ENCODE measurements at regions not wholly inside any gene's neighbourhood (a gene's known extent, or its start where the extent isn't known, plus 50 kb on each side); places are given as distances from the start of the nearest gene placed in this dataset.

DNA sequence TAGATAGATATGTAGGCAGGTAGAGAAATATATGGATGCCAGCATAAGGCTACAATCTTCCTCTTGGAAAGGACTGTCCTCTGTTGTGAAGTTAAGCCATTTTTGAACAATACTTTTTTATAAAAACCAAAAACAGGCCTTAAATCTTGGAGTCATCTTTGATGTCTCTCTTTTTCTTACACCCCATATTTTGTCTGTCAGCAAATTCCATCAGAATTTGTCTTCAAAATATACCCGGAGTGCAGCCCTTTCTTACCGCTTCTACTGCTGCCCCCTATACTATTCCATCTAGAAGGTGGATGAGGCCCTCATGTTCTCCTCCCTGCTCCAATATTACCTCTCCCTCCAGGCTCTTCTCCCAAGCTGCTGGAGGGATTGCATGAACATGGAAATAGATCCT is 326.5 kb downstream of the HAPSTR1 start:
- Histone ChIP-seq H3K9me3 (ENCODE audit: control insufficient read depth, low read length) (peaks cover 11% of the 10 kb centered on the region), H3K27me3 (ENCODE audit: control insufficient read depth, insufficient read depth, low read length, poor library complexity, severe bottlenecking) (no peaks in the 10 kb centered on the region), H3K4me3 (ENCODE audit: low read length) (no peak overlapping the region), H3K36me3 (ENCODE audit: control insufficient read depth, insufficient read depth, low read length) (no peaks in the 10 kb centered on the region), H3K4me1 (ENCODE audit: control insufficient read depth, insufficient read depth, low read length) (no peaks in the 10 kb centered on the region), H3K27ac (ENCODE audit: low read depth, low read length) (no peak overlapping the region), H3K9ac (ENCODE audit: extremely low read depth, low read length, poor library complexity, severe bottlenecking) (no peak overlapping the region)
- Mint-ChIP-seq H3K4me3 (no peak overlapping the region), H3K27ac (no peak overlapping the region), H3K4me1 (no peaks in the 10 kb centered on the region), H3K9me3 (peaks cover 16% of the 10 kb centered on the region), H3K27me3 (ENCODE audit: insufficient read depth) (peaks cover 4% of the 10 kb centered on the region), H3K36me3 (ENCODE audit: low read depth) (no peaks in the 10 kb centered on the region)
- no peak for DNase-seq
- TF ChIP-seq, protein P1, sequence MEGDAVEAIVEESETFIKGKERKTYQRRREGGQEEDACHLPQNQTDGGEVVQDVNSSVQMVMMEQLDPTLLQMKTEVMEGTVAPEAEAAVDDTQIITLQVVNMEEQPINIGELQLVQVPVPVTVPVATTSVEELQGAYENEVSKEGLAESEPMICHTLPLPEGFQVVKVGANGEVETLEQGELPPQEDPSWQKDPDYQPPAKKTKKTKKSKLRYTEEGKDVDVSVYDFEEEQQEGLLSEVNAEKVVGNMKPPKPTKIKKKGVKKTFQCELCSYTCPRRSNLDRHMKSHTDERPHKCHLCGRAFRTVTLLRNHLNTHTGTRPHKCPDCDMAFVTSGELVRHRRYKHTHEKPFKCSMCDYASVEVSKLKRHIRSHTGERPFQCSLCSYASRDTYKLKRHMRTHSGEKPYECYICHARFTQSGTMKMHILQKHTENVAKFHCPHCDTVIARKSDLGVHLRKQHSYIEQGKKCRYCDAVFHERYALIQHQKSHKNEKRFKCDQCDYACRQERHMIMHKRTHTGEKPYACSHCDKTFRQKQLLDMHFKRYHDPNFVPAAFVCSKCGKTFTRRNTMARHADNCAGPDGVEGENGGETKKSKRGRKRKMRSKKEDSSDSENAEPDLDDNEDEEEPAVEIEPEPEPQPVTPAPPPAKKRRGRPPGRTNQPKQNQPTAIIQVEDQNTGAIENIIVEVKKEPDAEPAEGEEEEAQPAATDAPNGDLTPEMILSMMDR (conservative IDR thresholded peaks at IDR 0.05), result no peak
- WGBS, 2 experiments (ENCODE audit: insufficient coverage in 1 of 2, insufficient read length in 1 of 2), result 94 to 100% methylated on average over 2 of the region's 2 CpGs

DNA sequence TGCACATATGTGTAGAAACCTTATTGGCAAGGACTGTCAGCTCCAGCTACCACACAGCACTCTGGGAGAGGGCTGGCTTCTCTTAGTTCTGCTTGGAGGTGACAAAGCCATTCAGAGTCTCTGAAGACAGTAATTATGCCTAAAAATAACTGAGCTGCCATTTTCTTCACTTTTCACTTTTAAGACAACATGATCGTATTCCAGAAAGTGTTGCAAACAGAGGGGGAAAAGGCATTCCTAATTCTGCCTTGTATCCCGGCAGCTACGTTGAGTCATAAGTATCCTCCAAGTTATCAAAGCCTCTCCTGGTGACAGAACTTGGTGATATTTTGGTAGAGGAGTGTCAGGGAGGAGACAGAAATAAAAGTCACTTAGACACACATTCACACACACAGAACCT is 327.7 kb downstream of the HAPSTR1 start:
- Mint-ChIP-seq H3K4me3 (no peak overlapping the region), H3K27ac (no peak overlapping the region), H3K4me1 (no peaks in the 10 kb centered on the region), H3K9me3 (peaks cover 16% of the 10 kb centered on the region), H3K36me3 (ENCODE audit: low read depth) (no peaks in the 10 kb centered on the region), H3K27me3 (ENCODE audit: insufficient read depth) (peaks cover 4% of the 10 kb centered on the region)
- no peak overlapping the region for H3K27ac ChIP-seq (ENCODE audit: low read depth, low read length)
- 95 to 100% methylated on average over 1 to 3 of the region's 3 CpGs for WGBS, 2 experiments (ENCODE audit: insufficient coverage in 1 of 2, insufficient read length in 1 of 2)
- no peak overlapping the region for H3K4me3 ChIP-seq (ENCODE audit: low read length)
- H3K36me3 ChIP-seq (ENCODE audit: control insufficient read depth, insufficient read depth, low read length), result no peaks in the 10 kb centered on the region
- TF ChIP-seq, protein P1 (conservative IDR thresholded peaks at IDR 0.05), result no peak
- H3K9me3 ChIP-seq (ENCODE audit: control insufficient read depth, low read length), result peaks cover 11% of the 10 kb centered on the region
- no peaks in the 10 kb centered on the region for H3K4me1 ChIP-seq (ENCODE audit: control insufficient read depth, insufficient read depth, low read length)
- no peaks in the 10 kb centered on the region for H3K27me3 ChIP-seq (ENCODE audit: control insufficient read depth, insufficient read depth, low read length, poor library complexity, severe bottlenecking)
- no peak overlapping the region for H3K9ac ChIP-seq (ENCODE audit: extremely low read depth, low read length, poor library complexity, severe bottlenecking)
- DNase-seq, result no peak

DNA sequence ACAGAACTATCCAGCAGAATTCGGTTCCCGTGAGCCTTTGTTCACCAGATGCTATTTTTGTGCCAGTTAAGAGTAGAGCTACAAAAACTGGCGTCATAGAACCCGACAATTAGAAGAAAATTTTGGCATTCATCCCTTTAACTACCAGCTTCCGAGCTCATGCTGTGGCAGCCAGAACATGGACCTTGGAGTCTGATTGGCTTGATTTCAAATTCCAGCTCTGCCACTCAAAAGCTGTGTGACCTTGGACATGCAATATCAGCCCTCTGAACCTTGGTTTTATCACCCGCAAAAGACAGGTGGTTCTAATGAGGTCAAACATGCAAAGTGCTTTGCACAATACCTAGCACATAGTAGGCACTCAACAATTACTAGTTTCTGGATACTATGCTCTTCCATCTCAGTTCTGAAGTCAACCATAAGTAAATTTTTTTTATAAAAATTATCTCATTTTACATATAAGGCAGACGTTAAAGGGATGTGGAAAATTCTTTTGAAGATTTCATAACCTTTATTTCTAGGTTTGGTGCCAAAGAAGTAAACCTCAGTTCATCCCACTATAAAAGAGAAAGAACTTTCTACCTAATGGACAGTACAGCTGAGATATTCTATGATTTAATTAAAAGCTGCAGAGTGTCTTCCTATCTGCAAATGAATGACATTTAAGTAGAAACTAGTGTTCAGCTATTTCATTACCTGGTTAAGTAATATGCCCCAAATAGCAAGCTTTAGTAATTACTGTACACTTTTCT is 331.5 kb downstream of the HAPSTR1 start:
- 92 to 93% methylated on average over 6 of the region's 7 CpGs for WGBS, 2 experiments (ENCODE audit: insufficient coverage in 1 of 2, insufficient read length in 1 of 2)
- TF ChIP-seq, protein P1 (conservative IDR thresholded peaks at IDR 0.05), result no peak
- no peak for DNase-seq
- Histone ChIP-seq H3K4me3 (ENCODE audit: low read length) (no peak overlapping the region), H3K27me3 (ENCODE audit: control insufficient read depth, insufficient read depth, low read length, poor library complexity, severe bottlenecking) (no peaks in the 10 kb centered on the region), H3K9ac (ENCODE audit: extremely low read depth, low read length, poor library complexity, severe bottlenecking) (no peak overlapping the region), H3K27ac (ENCODE audit: low read depth, low read length) (no peak overlapping the region), H3K4me1 (ENCODE audit: control insufficient read depth, insufficient read depth, low read length) (no peaks in the 10 kb centered on the region), H3K36me3 (ENCODE audit: control insufficient read depth, insufficient read depth, low read length) (no peaks in the 10 kb centered on the region), H3K9me3 (ENCODE audit: control insufficient read depth, low read length) (no peaks in the 10 kb centered on the region)
- Mint-ChIP-seq H3K27ac (no peak overlapping the region), H3K27me3 (ENCODE audit: insufficient read depth) (peaks cover 3% of the 10 kb centered on the region), H3K9me3 (no peaks in the 10 kb centered on the region), H3K4me3 (no peak overlapping the region), H3K36me3 (ENCODE audit: low read depth) (no peaks in the 10 kb centered on the region), H3K4me1 (no peaks in the 10 kb centered on the region)
